ENCODE measurements at regions not wholly inside any gene's neighbourhood (a gene's known extent, or its start where the extent isn't known, plus 50 kb on each side); places are given as distances from the start of the nearest gene placed in this dataset.

DNA sequence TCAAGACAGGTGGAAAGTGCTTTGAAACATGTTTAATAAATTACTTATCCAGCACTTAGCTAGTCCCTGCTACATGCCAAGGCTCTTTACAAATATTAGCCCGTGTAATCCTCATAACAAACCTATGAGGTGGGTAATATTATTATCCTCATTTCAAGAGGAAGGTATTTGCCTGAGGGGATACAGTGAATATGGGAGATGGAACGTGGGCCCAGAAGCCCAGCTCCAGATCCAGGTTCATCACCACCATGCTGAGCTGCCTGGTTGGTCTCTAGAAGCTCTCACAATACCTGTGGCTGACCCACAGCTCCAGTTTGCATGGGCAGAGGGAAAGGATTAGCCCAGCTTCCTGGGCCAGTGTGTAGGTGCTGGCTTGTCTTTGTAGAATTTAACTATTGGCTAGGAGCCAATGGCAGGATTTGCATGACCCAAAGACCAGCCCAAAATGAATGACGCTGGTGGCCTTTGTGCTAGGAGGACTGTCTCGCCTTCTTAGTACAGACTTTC, 61.6 kb upstream of the ATP8B1 start:
- Histone ChIP-seq H3K23ac (ENCODE audit: low read depth, low read length) (no peak overlapping the region), H3K4me1 (ENCODE audit: control insufficient read depth, insufficient read depth, low read length) (no peaks in the 10 kb centered on the region), H3K18ac (ENCODE audit: low read depth, low read length) (no peak overlapping the region), H4K8ac (ENCODE audit: low read depth in 2 of 2, low read length in 2 of 2) (no peak overlapping the region), H3K27ac (ENCODE audit: insufficient read depth, low read length) (no peak overlapping the region), H2BK5ac (ENCODE audit: low read depth, low read length, poor library complexity, severe bottlenecking) (no peak overlapping the region), H3K4me3 (ENCODE audit: insufficient read depth, low read depth, low read length) (no peak overlapping the region), H4K5ac (ENCODE audit: low read depth, low read length) (no peak overlapping the region), H2AFZ (replicated peaks; ENCODE audit: low read length, poor library complexity) (no peak overlapping the region), H3K79me1 (ENCODE audit: low read depth in 1 of 2, low read length in 2 of 2) (no peaks in the 10 kb centered on the region), H4K91ac (ENCODE audit: insufficient read depth, low read depth, low read length) (no peak overlapping the region), H3K56ac (ENCODE audit: extremely low read depth, insufficient read depth, low read length) (no peak overlapping the region), H4K20me1 (ENCODE audit: insufficient read depth, low read length) (no peaks in the 10 kb centered on the region), H3K4me2 (ENCODE audit: low read depth, low read length) (no peak overlapping the region), H3K36me3 (ENCODE audit: control insufficient read depth, insufficient read depth, low read length) (no peaks in the 10 kb centered on the region), H3K4ac (ENCODE audit: low read depth, low read length) (no peak overlapping the region), H2BK20ac (ENCODE audit: low read depth, low read length) (no peak overlapping the region), H3K9me3 (ENCODE audit: control insufficient read depth, insufficient read depth, low read length) (no peaks in the 10 kb centered on the region), H2AK9ac (replicated peaks; ENCODE audit: low read depth, low read length, poor library complexity) (no peak overlapping the region), H3K9ac (ENCODE audit: low read depth, low read length) (no peak overlapping the region), H2BK15ac (ENCODE audit: low read depth, low read length) (no peak overlapping the region), H2BK120ac (ENCODE audit: low read depth, low read length) (no peak overlapping the region), H3K14ac (replicated peaks; ENCODE audit: low read depth, low read length) (no peak overlapping the region), H2AK5ac (ENCODE audit: low read depth, low read length) (no peak overlapping the region), H3K27me3 (ENCODE audit: control insufficient read depth, insufficient read depth, low read length) (no peaks in the 10 kb centered on the region), H3K9me1 (ENCODE audit: insufficient read depth, low read length) (no peaks in the 10 kb centered on the region)
- whole genome bisulfite sequencing, 2 experiments (ENCODE audit: extremely low coverage in 2 of 2, insufficient read length in 1 of 2) = 100% methylated on average over 1 of the region's 4 CpGs; no CpG with 5 or more reads in 1 of the 2 experiments
- no peak for DNase-seq
- ATAC-seq (ENCODE audit: low read depth) = no peak
- BruUV-seq (replicated peaks) = no TSS peak
- ChIA-PET CTCF (no interaction called here), POLR2A (ENCODE audit: unreplicated experiment) (no interaction called here)
- intact Hi-C loops (cut with micrococcal nuclease) (no loop called here), dilution Hi-C loops (cut with HindIII; ENCODE audit: low sequenced_read_pairs, unreplicated experiment) (no loop called here), in situ Hi-C loops (cut with MboI; ENCODE audit: low sequenced_read_pairs) (no loop called here)
- TF ChIP-seq RFX5 (IDR thresholded peaks at IDR 0.05; ENCODE audit: low read depth, low read length) = no peak
- TF ChIP-seq RAD21 (IDR thresholded peaks at IDR 0.05; ENCODE audit: low read length) = no peak
- no peak for TF ChIP-seq MAZ (IDR thresholded peaks at IDR 0.05; ENCODE audit: borderline replicate concordance, low read depth, low read length)
- TF ChIP-seq MXI1 (IDR thresholded peaks at IDR 0.05; ENCODE audit: borderline replicate concordance, low read depth, low read length) = no peak
- no peak for TF ChIP-seq MAFK (IDR thresholded peaks at IDR 0.05; ENCODE audit: low read depth, low read length)
- TF ChIP-seq FOS (IDR thresholded peaks at IDR 0.05; ENCODE audit: low read depth, low read length) = no peak
- no peak for TF ChIP-seq SMC3 (IDR thresholded peaks at IDR 0.05; ENCODE audit: low read depth, low read length)
- no peak for TF ChIP-seq CHD1 (IDR thresholded peaks at IDR 0.05; ENCODE audit: low read depth, low read length)
- TF ChIP-seq, protein P1, sequence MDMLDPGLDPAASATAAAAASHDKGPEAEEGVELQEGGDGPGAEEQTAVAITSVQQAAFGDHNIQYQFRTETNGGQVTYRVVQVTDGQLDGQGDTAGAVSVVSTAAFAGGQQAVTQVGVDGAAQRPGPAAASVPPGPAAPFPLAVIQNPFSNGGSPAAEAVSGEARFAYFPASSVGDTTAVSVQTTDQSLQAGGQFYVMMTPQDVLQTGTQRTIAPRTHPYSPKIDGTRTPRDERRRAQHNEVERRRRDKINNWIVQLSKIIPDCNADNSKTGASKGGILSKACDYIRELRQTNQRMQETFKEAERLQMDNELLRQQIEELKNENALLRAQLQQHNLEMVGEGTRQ (IDR thresholded peaks at IDR 0.05; ENCODE audit: low read depth, low read length) = no peak
- TF ChIP-seq, protein P2, sequence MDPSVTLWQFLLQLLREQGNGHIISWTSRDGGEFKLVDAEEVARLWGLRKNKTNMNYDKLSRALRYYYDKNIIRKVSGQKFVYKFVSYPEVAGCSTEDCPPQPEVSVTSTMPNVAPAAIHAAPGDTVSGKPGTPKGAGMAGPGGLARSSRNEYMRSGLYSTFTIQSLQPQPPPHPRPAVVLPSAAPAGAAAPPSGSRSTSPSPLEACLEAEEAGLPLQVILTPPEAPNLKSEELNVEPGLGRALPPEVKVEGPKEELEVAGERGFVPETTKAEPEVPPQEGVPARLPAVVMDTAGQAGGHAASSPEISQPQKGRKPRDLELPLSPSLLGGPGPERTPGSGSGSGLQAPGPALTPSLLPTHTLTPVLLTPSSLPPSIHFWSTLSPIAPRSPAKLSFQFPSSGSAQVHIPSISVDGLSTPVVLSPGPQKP (IDR thresholded peaks at IDR 0.05; ENCODE audit: borderline replicate concordance, low read depth, low read length) = no peak
- TF ChIP-seq NFE2L2 (IDR thresholded peaks at IDR 0.05; ENCODE audit: low read depth, low read length) = no peak
- no peak for TF ChIP-seq BHLHE40 (IDR thresholded peaks at IDR 0.05; ENCODE audit: low read depth, low read length)
- TF ChIP-seq, protein P3, sequence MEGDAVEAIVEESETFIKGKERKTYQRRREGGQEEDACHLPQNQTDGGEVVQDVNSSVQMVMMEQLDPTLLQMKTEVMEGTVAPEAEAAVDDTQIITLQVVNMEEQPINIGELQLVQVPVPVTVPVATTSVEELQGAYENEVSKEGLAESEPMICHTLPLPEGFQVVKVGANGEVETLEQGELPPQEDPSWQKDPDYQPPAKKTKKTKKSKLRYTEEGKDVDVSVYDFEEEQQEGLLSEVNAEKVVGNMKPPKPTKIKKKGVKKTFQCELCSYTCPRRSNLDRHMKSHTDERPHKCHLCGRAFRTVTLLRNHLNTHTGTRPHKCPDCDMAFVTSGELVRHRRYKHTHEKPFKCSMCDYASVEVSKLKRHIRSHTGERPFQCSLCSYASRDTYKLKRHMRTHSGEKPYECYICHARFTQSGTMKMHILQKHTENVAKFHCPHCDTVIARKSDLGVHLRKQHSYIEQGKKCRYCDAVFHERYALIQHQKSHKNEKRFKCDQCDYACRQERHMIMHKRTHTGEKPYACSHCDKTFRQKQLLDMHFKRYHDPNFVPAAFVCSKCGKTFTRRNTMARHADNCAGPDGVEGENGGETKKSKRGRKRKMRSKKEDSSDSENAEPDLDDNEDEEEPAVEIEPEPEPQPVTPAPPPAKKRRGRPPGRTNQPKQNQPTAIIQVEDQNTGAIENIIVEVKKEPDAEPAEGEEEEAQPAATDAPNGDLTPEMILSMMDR (conservative IDR thresholded peaks at IDR 0.05; ENCODE audit: low read depth, low read length) = no peak
- no peak for TF ChIP-seq RCOR1 (IDR thresholded peaks at IDR 0.05; ENCODE audit: insufficient replicate concordance, low read length)
- TF ChIP-seq POLR2A (IDR thresholded peaks at IDR 0.05; ENCODE audit: low read depth, low read length) = no peak
- TF ChIP-seq CEBPB (IDR thresholded peaks at IDR 0.05; ENCODE audit: low read depth, low read length) = no peak

Measured in IMR-90 (cell line).